CD4-positive, alpha-beta memory T cell (primary cell): ENCODE measurements at regions not wholly inside any gene's neighbourhood (a gene's known extent, or its start where the extent isn't known, plus 50 kb on each side); places are given as distances from the start of the nearest gene placed in this dataset.

Experiments used
- CTCF ChIA-PET: fragments of 350-600 bp; sonication (Branson Sonifier 250); formaldehyde crosslinking; loops from one replicate; lab custom pipeline; 2021; ENCODE audit warnings: inconsistent platforms; ENCODE audit not compliant: partially characterized antibody; lab: Charles Lee
- POLR2A ChIA-PET: fragments of 350-600 bp; sonication (Branson Sonifier 250); formaldehyde crosslinking; loops from one replicate; lab custom pipeline; 2021; ENCODE audit not compliant: partially characterized antibody; lab: Charles Lee
- DNase-seq, 5 donors: peaks; one replicate each; pipeline versions ENCODE4 v3.0.0 to v3.0.0-alpha.2; 2020 to 2022; ENCODE audit warnings: mixed read lengths in 1 of 5
- H3K27ac ChIP-seq: one replicate; pipeline ENCODE4 v1.7.0; 2013; ENCODE audit warnings: low read depth, low read length
- H3K27me3 ChIP-seq: 2 replicates; pipeline ENCODE4 v1.7.0; 2013; ENCODE audit warnings: mild to moderate bottlenecking, low read length, moderate library complexity; ENCODE audit not compliant: insufficient read depth
- H3K36me3 ChIP-seq: 2 replicates; pipeline ENCODE4 v1.7.0; 2013; ENCODE audit warnings: mild to moderate bottlenecking, low read length, moderate library complexity; ENCODE audit not compliant: insufficient read depth
- H3K4me1 ChIP-seq: 2 replicates; pipeline ENCODE4 v1.7.0; 2013; ENCODE audit warnings: mild to moderate bottlenecking, low read length, moderate library complexity; ENCODE audit not compliant: insufficient read depth
- H3K4me3 ChIP-seq, 2 donors: one replicate each; pipeline ENCODE4 v1.7.0; 2013; ENCODE audit warnings: low read length in 2 of 2, mild to moderate bottlenecking in 1 of 2
- H3K9me3 ChIP-seq, 2 donors: one replicate each; pipeline ENCODE4 v1.7.0; 2013; ENCODE audit warnings: low read length in 2 of 2, control low read depth in 1 of 2; ENCODE audit not compliant: control insufficient read depth in 1 of 2
- H3K27ac Mint-ChIP-seq, 7 donors: one replicate each; pipeline ENCODE4 v1.8.0; 2020 to 2021; ENCODE audit warnings: mixed read lengths in 7 of 7, mild to moderate bottlenecking in 6 of 7, inconsistent platforms in 3 of 7, moderate library complexity in 3 of 7
- H3K27me3 Mint-ChIP-seq, 2 donors: one replicate each; pipeline ENCODE4 v1.8.0; 2020 to 2021; ENCODE audit warnings: mixed read lengths in 2 of 2
- H3K36me3 Mint-ChIP-seq, 2 donors: one replicate each; pipeline ENCODE4 v1.8.0; 2020 to 2021; ENCODE audit warnings: mixed read lengths in 2 of 2, inconsistent platforms in 1 of 2, mild to moderate bottlenecking in 1 of 2
- H3K4me1 Mint-ChIP-seq, 4 donors: one replicate each; pipeline ENCODE4 v1.8.0; 2020 to 2021; ENCODE audit warnings: mixed read lengths in 4 of 4, mild to moderate bottlenecking in 1 of 4
- H3K4me3 Mint-ChIP-seq, 8 donors: one replicate each; pipeline ENCODE4 v1.8.0; 2020 to 2021; ENCODE audit warnings: mixed read lengths in 8 of 8, mild to moderate bottlenecking in 7 of 8, moderate library complexity in 6 of 8, inconsistent platforms in 3 of 8
- H3K9me3 Mint-ChIP-seq, 8 donors: one replicate each; pipeline ENCODE4 v1.8.0; 2020 to 2021; ENCODE audit warnings: mixed read lengths in 8 of 8, mild to moderate bottlenecking in 5 of 8, inconsistent platforms in 3 of 8, moderate library complexity in 1 of 8
- intact Hi-C: fragments of 100-400 bp; cut with micrococcal nuclease; formaldehyde crosslinking; loops from one replicate; pipeline ENCODE4 v1.15.1; 2023

- ChIA-PET POLR2A (no interaction called here), CTCF (no interaction called here)
- Mint-ChIP-seq H3K4me1 (no peaks in the 10 kb centered on the region), H3K27ac (no peak overlapping the region), H3K36me3 (no peaks in the 10 kb centered on the region), H3K4me3 (no peak overlapping the region), H3K9me3 (peaks cover 0 to 6% (median 2%) of the 10 kb centered on the region in 8 donors), H3K27me3 (no peaks in the 10 kb centered on the region)
- H3K4me1 ChIP-seq, result no peaks in the 10 kb centered on the region
- intact Hi-C loops, result no loop called here
- H3K27me3 ChIP-seq, result no peaks in the 10 kb centered on the region
- H3K27ac ChIP-seq, result no peak overlapping the region
- H3K36me3 ChIP-seq, result no peaks in the 10 kb centered on the region
- no peaks in the 10 kb centered on the region for H3K9me3 ChIP-seq
- DNase-seq, result no peak
- no peak overlapping the region for H3K4me3 ChIP-seq
Observed at GRCh38 chr9:80465556-80465955, 893.8 kb downstream of the TLE4 start.

- intact Hi-C loops, result no loop called here
- no peak overlapping the region for H3K4me3 Mint-ChIP-seq
- no peaks in the 10 kb centered on the region for H3K36me3 ChIP-seq
- H3K9me3 ChIP-seq, result no peaks in the 10 kb centered on the region
- H3K27me3 Mint-ChIP-seq, result no peaks in the 10 kb centered on the region
- H3K9me3 Mint-ChIP-seq, result peaks cover 2 to 12% (median 6%) of the 10 kb centered on the region in 8 donors
- no peaks in the 10 kb centered on the region for H3K36me3 Mint-ChIP-seq
- H3K4me3 ChIP-seq, result no peak overlapping the region
- ChIA-PET CTCF (no interaction called here), POLR2A (no interaction called here)
- no peak overlapping the region for H3K27ac ChIP-seq
- no peak for DNase-seq
- H3K27me3 ChIP-seq, result no peaks in the 10 kb centered on the region
- no peak overlapping the region for H3K27ac Mint-ChIP-seq
- H3K4me1 ChIP-seq, result no peaks in the 10 kb centered on the region
- H3K4me1 Mint-ChIP-seq, result no peaks in the 10 kb centered on the region
Observed at GRCh38 chr9:80449513-80449912, 877.7 kb downstream of the TLE4 start.

GRCh38 chr9:80448996-80449395, 877.2 kb downstream of the TLE4 start:
- H3K27me3 Mint-ChIP-seq, result no peaks in the 10 kb centered on the region
- Histone ChIP-seq H3K4me1 (no peaks in the 10 kb centered on the region), H3K36me3 (no peaks in the 10 kb centered on the region), H3K27ac (no peak overlapping the region), H3K27me3 (no peaks in the 10 kb centered on the region), H3K4me3 (no peak overlapping the region), H3K9me3 (no peaks in the 10 kb centered on the region)
- DNase-seq, result no peak
- POLR2A ChIA-PET, result no interaction called here
- H3K4me1 Mint-ChIP-seq, result no peaks in the 10 kb centered on the region
- H3K9me3 Mint-ChIP-seq, result peaks cover 2 to 12% (median 6%) of the 10 kb centered on the region in 8 donors
- H3K36me3 Mint-ChIP-seq, result no peaks in the 10 kb centered on the region
- H3K27ac Mint-ChIP-seq, result no peak overlapping the region
- no peak overlapping the region for H3K4me3 Mint-ChIP-seq
- CTCF ChIA-PET, result no interaction called here
- intact Hi-C loops, result no loop called here

GRCh38 chr9:80447876-80448275, 876.1 kb downstream of the TLE4 start:
- H3K4me1 Mint-ChIP-seq, result no peaks in the 10 kb centered on the region
- H3K9me3 Mint-ChIP-seq, result peaks cover 0 to 12% (median 5%) of the 10 kb centered on the region in 8 donors
- no peak overlapping the region for H3K4me3 Mint-ChIP-seq
- CTCF ChIA-PET, result no interaction called here
- no peaks in the 10 kb centered on the region for H3K9me3 ChIP-seq
- intact Hi-C loops, result no loop called here
- H3K36me3 Mint-ChIP-seq, result no peaks in the 10 kb centered on the region
- H3K4me1 ChIP-seq, result no peaks in the 10 kb centered on the region
- H3K36me3 ChIP-seq, result no peaks in the 10 kb centered on the region
- no peaks in the 10 kb centered on the region for H3K27me3 ChIP-seq
- POLR2A ChIA-PET, result no interaction called here
- no peak for DNase-seq
- H3K27me3 Mint-ChIP-seq, result no peaks in the 10 kb centered on the region
- H3K4me3 ChIP-seq, result no peak overlapping the region
- H3K27ac ChIP-seq, result no peak overlapping the region
- H3K27ac Mint-ChIP-seq, result no peak overlapping the region

GRCh38 chr9:80440724-80441123, 869.0 kb downstream of the TLE4 start:
- Histone ChIP-seq H3K36me3 (no peaks in the 10 kb centered on the region), H3K4me1 (no peaks in the 10 kb centered on the region), H3K27me3 (no peaks in the 10 kb centered on the region), H3K4me3 (no peak overlapping the region), H3K27ac (no peak overlapping the region), H3K9me3 (no peaks in the 10 kb centered on the region)
- Mint-ChIP-seq H3K27me3 (no peaks in the 10 kb centered on the region), H3K36me3 (no peaks in the 10 kb centered on the region), H3K4me1 (no peaks in the 10 kb centered on the region), H3K4me3 (no peak overlapping the region), H3K27ac (no peak overlapping the region), H3K9me3 (peaks cover 0 to 6% (median 3%) of the 10 kb centered on the region in 8 donors)
- ChIA-PET CTCF (no interaction called here), POLR2A (no interaction called here)
- DNase-seq, result no peak
- intact Hi-C loops, result no loop called here

- Mint-ChIP-seq H3K36me3 (no peaks in the 10 kb centered on the region), H3K4me3 (no peak overlapping the region), H3K27ac (no peak overlapping the region), H3K4me1 (no peaks in the 10 kb centered on the region), H3K9me3 (peaks cover 0 to 10% (median 1%) of the 10 kb centered on the region in 8 donors), H3K27me3 (no peaks in the 10 kb centered on the region)
- intact Hi-C loops, result no loop called here
- Histone ChIP-seq H3K27me3 (no peaks in the 10 kb centered on the region), H3K27ac (no peak overlapping the region), H3K4me1 (no peaks in the 10 kb centered on the region), H3K36me3 (no peaks in the 10 kb centered on the region), H3K9me3 (no peaks in the 10 kb centered on the region), H3K4me3 (no peak overlapping the region)
- ChIA-PET CTCF (no interaction called here), POLR2A (no interaction called here)
- no peak for DNase-seq
Observed at GRCh38 chr9:80437825-80438224, 866.1 kb downstream of the TLE4 start.

DNA sequence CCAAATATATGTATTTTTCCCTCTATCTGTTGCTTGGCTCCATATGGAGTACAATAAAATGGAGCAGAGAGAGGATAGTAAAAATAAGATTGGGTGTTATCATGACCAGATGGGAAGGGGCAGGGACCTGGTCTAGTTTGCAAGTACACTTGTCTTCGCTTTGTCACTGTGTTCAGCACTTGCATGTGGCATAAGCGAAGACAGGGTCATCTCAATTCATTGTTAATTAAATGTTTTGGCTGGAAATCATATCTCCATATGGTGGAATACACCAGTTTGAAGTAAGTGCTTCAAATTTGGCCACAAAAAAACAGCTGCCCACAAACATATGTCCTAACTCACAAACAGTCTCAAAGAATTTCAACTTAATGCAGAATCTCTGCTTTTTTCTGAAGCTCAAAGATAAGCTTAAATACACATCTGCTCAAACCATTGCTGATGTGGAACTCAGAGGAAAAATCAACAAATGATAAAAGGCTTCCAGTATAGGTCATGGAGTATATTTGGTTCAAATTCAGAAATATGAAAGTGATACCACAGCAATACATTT, 865.4 kb downstream of the TLE4 start:
- no peak overlapping the region for H3K27ac ChIP-seq
- H3K9me3 ChIP-seq, result no peaks in the 10 kb centered on the region
- Mint-ChIP-seq H3K36me3 (no peaks in the 10 kb centered on the region), H3K4me1 (no peaks in the 10 kb centered on the region), H3K4me3 (no peak overlapping the region), H3K27ac (no peak overlapping the region), H3K27me3 (no peaks in the 10 kb centered on the region), H3K9me3 (peaks cover 0 to 9% (median 1%) of the 10 kb centered on the region in 8 donors)
- H3K36me3 ChIP-seq, result no peaks in the 10 kb centered on the region
- ChIA-PET CTCF (no interaction called here), POLR2A (no interaction called here)
- intact Hi-C loops, result no loop called here
- no peaks in the 10 kb centered on the region for H3K4me1 ChIP-seq
- no peaks in the 10 kb centered on the region for H3K27me3 ChIP-seq
- H3K4me3 ChIP-seq, result no peak overlapping the region
- DNase-seq, result no peak

DNA sequence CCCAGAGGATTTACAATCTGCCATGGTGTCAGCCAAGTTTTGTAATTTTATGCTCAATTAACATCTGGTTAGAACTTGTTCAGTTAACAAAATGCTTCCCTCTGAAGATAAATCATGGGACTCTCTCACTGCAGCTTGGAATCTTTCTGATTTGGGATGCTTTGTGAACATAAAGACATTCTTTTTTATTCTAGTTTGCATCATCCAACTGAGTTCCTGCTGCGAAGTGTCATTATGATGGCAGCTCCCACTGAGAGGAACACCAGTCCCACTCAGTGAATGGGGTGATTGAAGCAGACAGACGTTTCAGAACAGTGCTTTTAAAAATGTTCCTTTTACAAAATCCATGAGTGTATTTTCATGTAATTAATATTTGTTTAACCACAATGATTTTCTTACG, 863.8 kb downstream of the TLE4 start:
- Histone ChIP-seq H3K27me3 (no peaks in the 10 kb centered on the region), H3K9me3 (no peaks in the 10 kb centered on the region), H3K4me3 (no peak overlapping the region), H3K4me1 (no peaks in the 10 kb centered on the region), H3K27ac (no peak overlapping the region), H3K36me3 (no peaks in the 10 kb centered on the region)
- Mint-ChIP-seq H3K27me3 (no peaks in the 10 kb centered on the region), H3K4me1 (no peaks in the 10 kb centered on the region), H3K27ac (no peak overlapping the region), H3K4me3 (no peak overlapping the region), H3K9me3 (peaks cover 0 to 6% (median under 1%) of the 10 kb centered on the region in 8 donors), H3K36me3 (no peaks in the 10 kb centered on the region)
- intact Hi-C loops, result no loop called here
- DNase-seq, result no peak
- ChIA-PET CTCF (no interaction called here), POLR2A (no interaction called here)
